ENCODE measurements at regions not wholly inside any gene's neighbourhood (a gene's known extent, or its start where the extent isn't known, plus 50 kb on each side); places are given as distances from the start of the nearest gene placed in this dataset.
"Not testable (repeated sequence)": the region's sequence is repeated elsewhere in the genome, so short reads cannot be mapped to it uniquely, and the experiment has no call there.

DNA sequence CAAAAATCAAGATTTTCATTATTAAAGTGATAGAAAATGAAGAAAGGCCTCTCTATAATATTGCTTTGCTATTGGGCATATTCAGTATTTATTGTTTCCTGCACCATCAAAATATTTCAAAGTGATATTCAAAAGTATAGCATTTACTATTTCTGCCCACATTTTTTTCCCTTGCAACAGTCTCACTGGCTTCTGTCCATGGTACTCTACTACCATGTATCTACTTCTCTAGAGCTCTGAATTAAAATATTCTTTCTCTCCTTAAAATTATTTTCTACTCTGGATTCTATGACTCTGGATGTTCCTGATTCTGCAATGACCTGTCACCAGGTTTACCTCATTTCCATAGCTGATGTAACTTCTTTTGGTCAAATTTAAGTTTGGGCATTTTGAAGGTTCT, 1508.3 kb upstream of the PRR20A start:
- DNase-seq (ENCODE audit: extremely low spot score) = no peak
- TF ChIP-seq, protein P1, sequence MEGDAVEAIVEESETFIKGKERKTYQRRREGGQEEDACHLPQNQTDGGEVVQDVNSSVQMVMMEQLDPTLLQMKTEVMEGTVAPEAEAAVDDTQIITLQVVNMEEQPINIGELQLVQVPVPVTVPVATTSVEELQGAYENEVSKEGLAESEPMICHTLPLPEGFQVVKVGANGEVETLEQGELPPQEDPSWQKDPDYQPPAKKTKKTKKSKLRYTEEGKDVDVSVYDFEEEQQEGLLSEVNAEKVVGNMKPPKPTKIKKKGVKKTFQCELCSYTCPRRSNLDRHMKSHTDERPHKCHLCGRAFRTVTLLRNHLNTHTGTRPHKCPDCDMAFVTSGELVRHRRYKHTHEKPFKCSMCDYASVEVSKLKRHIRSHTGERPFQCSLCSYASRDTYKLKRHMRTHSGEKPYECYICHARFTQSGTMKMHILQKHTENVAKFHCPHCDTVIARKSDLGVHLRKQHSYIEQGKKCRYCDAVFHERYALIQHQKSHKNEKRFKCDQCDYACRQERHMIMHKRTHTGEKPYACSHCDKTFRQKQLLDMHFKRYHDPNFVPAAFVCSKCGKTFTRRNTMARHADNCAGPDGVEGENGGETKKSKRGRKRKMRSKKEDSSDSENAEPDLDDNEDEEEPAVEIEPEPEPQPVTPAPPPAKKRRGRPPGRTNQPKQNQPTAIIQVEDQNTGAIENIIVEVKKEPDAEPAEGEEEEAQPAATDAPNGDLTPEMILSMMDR (IDR thresholded peaks at IDR 0.05; ENCODE audit: control extremely low read depth, extremely low read depth, low read depth, missing control alignments) = no peak
- POLR2A ChIA-PET = no interaction called here
- CTCF ChIA-PET = interaction anchor here (1.1 kb wide), 1 partner anchor 12 kb away, joined by 4 read pairs; no protein-coding TSS in a partner anchor

DNA sequence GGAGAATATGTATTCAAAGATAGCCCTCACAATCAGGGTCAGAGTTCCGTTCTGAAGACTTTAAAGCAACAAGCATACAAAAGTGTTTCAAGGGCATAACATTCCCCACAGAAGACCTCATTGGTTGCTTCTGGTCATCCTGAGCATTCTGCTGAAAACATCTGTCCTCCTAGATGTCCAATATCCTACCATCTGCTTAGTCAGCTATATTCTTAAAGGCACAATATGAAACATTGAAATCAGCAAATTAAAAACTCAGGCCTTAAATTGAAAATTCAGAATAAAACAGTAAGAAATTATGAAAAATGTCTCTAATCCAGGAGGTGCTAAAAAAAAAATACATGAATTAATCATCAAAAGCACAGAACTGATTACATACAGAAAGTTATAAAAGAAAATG, 1491.2 kb upstream of the PRR20A start:
- no peak for DNase-seq (ENCODE audit: extremely low spot score)
- POLR2A ChIA-PET = no interaction called here
- TF ChIP-seq, protein P1 (IDR thresholded peaks at IDR 0.05; ENCODE audit: control extremely low read depth, extremely low read depth, low read depth, missing control alignments) = no peak
- CTCF ChIA-PET = no interaction called here

DNA sequence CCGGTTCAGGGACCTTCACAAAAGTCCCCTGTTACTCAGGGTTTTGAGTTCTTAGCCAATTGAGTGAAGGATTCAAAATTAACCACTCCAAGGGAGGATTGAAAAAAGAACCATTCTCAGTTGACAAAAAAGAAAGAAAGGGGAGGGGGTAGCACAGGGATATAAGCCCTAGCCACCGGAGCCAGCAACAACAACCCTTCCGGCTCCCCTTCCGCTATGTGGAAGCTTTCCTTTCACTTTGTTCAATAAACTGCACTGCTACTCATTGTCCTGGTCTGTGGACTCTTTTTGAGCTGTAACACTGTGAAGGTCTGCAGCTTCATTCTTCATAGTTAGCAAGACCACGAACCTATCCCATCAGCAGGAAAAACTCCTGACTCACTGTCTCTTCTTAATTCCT, 1488.1 kb upstream of the PRR20A start:
- ChIA-PET CTCF (no interaction called here), POLR2A (no interaction called here)
- TF ChIP-seq, protein P1 (IDR thresholded peaks at IDR 0.05; ENCODE audit: control extremely low read depth, extremely low read depth, low read depth, missing control alignments) = no peak
- DNase-seq (ENCODE audit: extremely low spot score) = no peak

DNA sequence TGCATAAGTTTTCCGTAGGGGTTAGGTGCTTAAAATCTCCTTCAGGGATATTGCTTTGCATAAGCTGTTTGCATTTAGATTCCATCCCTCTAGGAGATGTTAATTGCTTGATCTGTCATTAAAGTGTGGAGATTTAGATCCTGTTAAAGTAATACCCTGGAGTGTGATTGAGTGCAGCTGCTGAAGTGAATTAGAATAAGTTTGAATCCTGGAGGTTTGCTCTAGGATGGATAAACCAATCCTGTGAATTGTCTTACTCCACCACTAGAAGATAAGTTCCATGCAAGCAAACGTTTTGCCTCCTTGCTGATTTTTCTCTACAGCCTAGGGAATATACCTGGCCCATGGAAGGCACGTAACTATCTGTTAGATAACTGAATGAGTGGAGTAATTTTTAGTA, 1487.2 kb upstream of the PRR20A start:
- ChIA-PET CTCF (no interaction called here), POLR2A (no interaction called here)
- TF ChIP-seq, protein P1 (IDR thresholded peaks at IDR 0.05; ENCODE audit: control extremely low read depth, extremely low read depth, low read depth, missing control alignments) = no peak
- no peak for DNase-seq (ENCODE audit: extremely low spot score)

DNA sequence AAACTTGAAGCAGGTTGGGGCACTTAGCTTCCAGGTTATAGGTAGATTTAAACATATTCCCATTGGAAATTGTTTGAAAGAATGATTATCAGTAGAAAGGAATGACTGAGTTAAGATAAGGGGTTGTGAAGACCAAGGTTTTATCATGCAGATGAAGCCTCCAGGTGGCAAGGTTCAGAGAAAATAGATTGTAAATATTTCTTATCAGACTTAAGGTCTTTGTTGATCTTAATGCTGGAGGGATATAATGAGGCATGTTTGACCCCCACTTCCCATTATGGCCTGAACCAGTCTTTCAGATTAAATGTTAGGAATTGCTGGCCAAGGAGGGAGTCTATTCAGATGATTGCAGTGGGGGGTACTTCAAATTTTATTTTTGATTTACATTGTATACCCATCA, 1486.5 kb upstream of the PRR20A start:
- ChIA-PET CTCF (no interaction called here), POLR2A (no interaction called here)
- DNase-seq (ENCODE audit: extremely low spot score) = no peak
- TF ChIP-seq, protein P1 (IDR thresholded peaks at IDR 0.05; ENCODE audit: control extremely low read depth, extremely low read depth, low read depth, missing control alignments) = no peak

DNA sequence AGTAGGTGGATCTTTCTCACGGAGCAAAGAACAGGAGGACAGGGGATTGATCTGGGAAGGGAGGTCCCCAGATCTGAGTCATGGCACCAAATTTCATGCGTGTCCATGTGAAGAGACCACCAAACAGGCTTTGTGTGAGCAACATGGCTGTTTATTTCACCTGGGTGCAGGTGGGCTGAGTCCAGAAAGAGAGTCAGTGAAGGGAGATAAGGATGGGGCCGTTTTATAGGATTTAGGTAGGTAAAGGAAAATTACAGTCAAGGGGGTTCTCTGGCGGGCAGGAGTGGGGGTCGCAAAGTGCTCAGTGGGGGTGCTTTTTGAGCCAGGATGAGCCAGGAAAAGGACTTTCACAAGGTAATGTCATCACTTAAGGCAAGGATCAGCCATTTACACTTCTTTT, 1480.5 kb upstream of the PRR20A start:
- DNase-seq (ENCODE audit: extremely low spot score); CTCF ChIA-PET; POLR2A ChIA-PET: not testable (repeated sequence)

DNA sequence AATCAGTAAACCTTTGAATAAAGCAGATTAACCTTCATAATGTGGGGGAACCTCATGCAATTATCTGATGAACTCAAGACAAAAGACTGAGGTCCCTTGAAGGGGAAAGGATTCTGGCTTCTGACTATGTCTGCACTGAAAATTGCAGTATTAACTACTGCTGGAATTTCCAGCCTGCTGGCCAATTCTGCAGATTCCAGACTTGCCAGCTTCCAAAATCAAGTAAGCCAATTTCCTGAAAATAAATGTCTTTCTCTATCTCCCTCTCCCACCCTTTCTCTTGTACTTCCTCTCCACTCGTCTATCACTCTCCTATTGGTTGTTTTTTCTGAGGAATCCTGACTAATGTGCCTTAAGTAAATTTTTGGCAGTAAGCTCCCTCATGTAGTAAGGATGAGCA, 1479.9 kb upstream of the PRR20A start:
- CTCF ChIA-PET = no interaction called here
- DNase-seq (ENCODE audit: extremely low spot score) = no peak
- TF ChIP-seq, protein P1 (IDR thresholded peaks at IDR 0.05; ENCODE audit: control extremely low read depth, extremely low read depth, low read depth, missing control alignments) = no peak
- POLR2A ChIA-PET = no interaction called here
